ENCODE measurements at regions not wholly inside any gene's neighbourhood (a gene's known extent, or its start where the extent isn't known, plus 50 kb on each side); places are given as distances from the start of the nearest gene placed in this dataset.

GRCh38 chr20:11987526-11987925 is 69.8 kb downstream of the BTBD3 start:
- no CpG with 5 or more reads among the region's 1 CpG for WGBS (ENCODE audit: extremely low coverage, insufficient read length, low lambda C conversion rate)
- Histone ChIP-seq H4K91ac (ENCODE audit: insufficient read length, low read depth, low read length) (no peak overlapping the region), H3T11ph (ENCODE audit: low read length) (no peak overlapping the region), H3K4me2 (ENCODE audit: insufficient read depth, insufficient read length, low read length) (no peak overlapping the region), H2BK5ac (ENCODE audit: insufficient read length, low read length) (no peak overlapping the region), H4K5ac (ENCODE audit: insufficient read length, low read depth, low read length) (no peak overlapping the region), H3K56ac (ENCODE audit: insufficient read length, low read depth, low read length) (no peak overlapping the region), H4K8ac (replicated peaks; ENCODE audit: insufficient read length, low read depth, low read length) (no peak overlapping the region), H2BK120ac (ENCODE audit: low read depth, low read length, poor library complexity, severe bottlenecking) (no peak overlapping the region), H3K9ac (ENCODE audit: extremely low read depth, insufficient read length, low read length) (no peak overlapping the region), H3K4me1 (ENCODE audit: insufficient read depth, low read length) (no peaks in the 10 kb centered on the region; the same call in 1 of the 2 replicates), H2BK15ac (ENCODE audit: low read depth, low read length) (no peak overlapping the region), H3K27me3 (ENCODE audit: insufficient read depth, low read length) (no peaks in the 10 kb centered on the region), H3K23ac (ENCODE audit: insufficient read length, low read depth, low read length) (no peak overlapping the region), H3K4ac (ENCODE audit: low read depth, low read length) (no peak overlapping the region), H2AFZ (ENCODE audit: low read length) (no peak overlapping the region), H2AK5ac (ENCODE audit: insufficient read length, low read length) (no peak overlapping the region), H3K79me1 (ENCODE audit: insufficient read depth, low read depth, low read length, poor library complexity, severe bottlenecking) (no peaks in the 10 kb centered on the region), H3K14ac (ENCODE audit: insufficient read depth, low read length) (no peak overlapping the region), H3K23me2 (ENCODE audit: insufficient read length, low read depth, low read length, poor library complexity, severe bottlenecking) (no peaks in the 10 kb centered on the region), H3K27ac (ENCODE audit: insufficient read length, low read depth, low read length) (no peak overlapping the region), H4K20me1 (ENCODE audit: control insufficient read depth, insufficient read depth, insufficient read length) (no peaks in the 10 kb centered on the region), H3K9me3 (ENCODE audit: control insufficient read depth, low read depth, low read length) (no peaks in the 10 kb centered on the region), H2BK20ac (ENCODE audit: low read depth, low read length, poor library complexity, severe bottlenecking) (no peak overlapping the region), H3K79me2 (ENCODE audit: insufficient read depth, low read length) (no peaks in the 10 kb centered on the region), H2BK12ac (ENCODE audit: insufficient read length, low read depth, low read length) (no peak overlapping the region), H3K18ac (ENCODE audit: insufficient read length, low read depth, low read length) (no peak overlapping the region)
- TF ChIP-seq, protein P1, sequence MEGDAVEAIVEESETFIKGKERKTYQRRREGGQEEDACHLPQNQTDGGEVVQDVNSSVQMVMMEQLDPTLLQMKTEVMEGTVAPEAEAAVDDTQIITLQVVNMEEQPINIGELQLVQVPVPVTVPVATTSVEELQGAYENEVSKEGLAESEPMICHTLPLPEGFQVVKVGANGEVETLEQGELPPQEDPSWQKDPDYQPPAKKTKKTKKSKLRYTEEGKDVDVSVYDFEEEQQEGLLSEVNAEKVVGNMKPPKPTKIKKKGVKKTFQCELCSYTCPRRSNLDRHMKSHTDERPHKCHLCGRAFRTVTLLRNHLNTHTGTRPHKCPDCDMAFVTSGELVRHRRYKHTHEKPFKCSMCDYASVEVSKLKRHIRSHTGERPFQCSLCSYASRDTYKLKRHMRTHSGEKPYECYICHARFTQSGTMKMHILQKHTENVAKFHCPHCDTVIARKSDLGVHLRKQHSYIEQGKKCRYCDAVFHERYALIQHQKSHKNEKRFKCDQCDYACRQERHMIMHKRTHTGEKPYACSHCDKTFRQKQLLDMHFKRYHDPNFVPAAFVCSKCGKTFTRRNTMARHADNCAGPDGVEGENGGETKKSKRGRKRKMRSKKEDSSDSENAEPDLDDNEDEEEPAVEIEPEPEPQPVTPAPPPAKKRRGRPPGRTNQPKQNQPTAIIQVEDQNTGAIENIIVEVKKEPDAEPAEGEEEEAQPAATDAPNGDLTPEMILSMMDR (conservative IDR thresholded peaks at IDR 0.05), result no peak
- H3K4me3 Mint-ChIP-seq, result no peak overlapping the region
- H3K9me3 Mint-ChIP-seq, result no peaks in the 10 kb centered on the region
- no peaks in the 10 kb centered on the region for H3K27me3 Mint-ChIP-seq (ENCODE audit: low read depth)
- peaks cover 10 to 11% of the 10 kb centered on the region in 2 experiments for H3K4me1 Mint-ChIP-seq
- no peak for DNase-seq
- no peak overlapping the region for H3K27ac Mint-ChIP-seq
- H3K36me3 Mint-ChIP-seq (ENCODE audit: insufficient read depth in 1 of 3, low read depth in 3 of 3), result peaks cover 0 to 4% (median 0%) of the 10 kb centered on the region in 3 experiments; a peak in 2 of 7 replicates
